Endothelial cell of umbilical vein (primary cell): ENCODE measurements at regions not wholly inside any gene's neighbourhood (a gene's known extent, or its start where the extent isn't known, plus 50 kb on each side); places are given as distances from the start of the nearest gene placed in this dataset.

Experiments
- FOS ChIP-seq: IDR thresholded peaks from 2 replicates; pipeline ENCODE4 v1.6.1; 2011; ENCODE audit warnings: mild to moderate bottlenecking, low read length, moderate library complexity, borderline replicate concordance; ENCODE audit not compliant: insufficient read depth
- GATA2 ChIP-seq: IDR thresholded peaks from 2 replicates; pipeline ENCODE4 v1.7.0; 2011; ENCODE audit warnings: low read depth, mild to moderate bottlenecking, moderate library complexity, mixed read lengths, low read length; ENCODE audit not compliant: insufficient read length, insufficient read depth
- JUN ChIP-seq: IDR thresholded peaks from 2 replicates; pipeline ENCODE4 v1.6.1; 2011; ENCODE audit warnings: borderline replicate concordance, low read depth; ENCODE audit not compliant: insufficient read length, insufficient read depth
- MYC ChIP-seq: IDR thresholded peaks from one replicate; pipeline ENCODE4 v1.6.1; 2011; ENCODE audit warnings: mild to moderate bottlenecking, low read depth, low read length
- POLR2A ChIP-seq: IDR thresholded peaks from 2 replicates; pipeline ENCODE4 v1.6.1; 2012; ENCODE audit warnings: low read depth, mild to moderate bottlenecking, control low read depth, low read length
- POLR2AphosphoS5 ChIP-seq: IDR thresholded peaks from 2 replicates; pipeline ENCODE4 v1.6.1; 2012; ENCODE audit warnings: low read depth, mild to moderate bottlenecking, control low read depth, low read length, moderate library complexity; ENCODE audit not compliant: insufficient read depth
- TF ChIP-seq, protein P1 (sequence below), 2 donors: IDR thresholded peaks; 1 replicate in 1 of 2; 2 replicates in 1 of 2; pipeline ENCODE4 v1.5.1; 2011; ENCODE audit warnings: low read length in 2 of 2, mild to moderate bottlenecking in 2 of 2, moderate library complexity in 2 of 2, control low read depth in 1 of 2, inconsistent platforms in 1 of 2, low read depth in 1 of 2; ENCODE audit not compliant: insufficient read depth in 1 of 2; ENCODE audit errors: extremely low read depth in 1 of 2

GRCh38 chr2:16275131-16275530, 334.8 kb downstream of the MYCN start:
- TF ChIP-seq, protein P1, sequence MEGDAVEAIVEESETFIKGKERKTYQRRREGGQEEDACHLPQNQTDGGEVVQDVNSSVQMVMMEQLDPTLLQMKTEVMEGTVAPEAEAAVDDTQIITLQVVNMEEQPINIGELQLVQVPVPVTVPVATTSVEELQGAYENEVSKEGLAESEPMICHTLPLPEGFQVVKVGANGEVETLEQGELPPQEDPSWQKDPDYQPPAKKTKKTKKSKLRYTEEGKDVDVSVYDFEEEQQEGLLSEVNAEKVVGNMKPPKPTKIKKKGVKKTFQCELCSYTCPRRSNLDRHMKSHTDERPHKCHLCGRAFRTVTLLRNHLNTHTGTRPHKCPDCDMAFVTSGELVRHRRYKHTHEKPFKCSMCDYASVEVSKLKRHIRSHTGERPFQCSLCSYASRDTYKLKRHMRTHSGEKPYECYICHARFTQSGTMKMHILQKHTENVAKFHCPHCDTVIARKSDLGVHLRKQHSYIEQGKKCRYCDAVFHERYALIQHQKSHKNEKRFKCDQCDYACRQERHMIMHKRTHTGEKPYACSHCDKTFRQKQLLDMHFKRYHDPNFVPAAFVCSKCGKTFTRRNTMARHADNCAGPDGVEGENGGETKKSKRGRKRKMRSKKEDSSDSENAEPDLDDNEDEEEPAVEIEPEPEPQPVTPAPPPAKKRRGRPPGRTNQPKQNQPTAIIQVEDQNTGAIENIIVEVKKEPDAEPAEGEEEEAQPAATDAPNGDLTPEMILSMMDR (IDR thresholded peaks at IDR 0.05; ENCODE audit: extremely low read depth in 1 of 2, insufficient read depth in 1 of 2, low read depth in 1 of 2, low read length in 2 of 2), result no peak
- no peak for TF ChIP-seq POLR2AphosphoS5
- no peak for TF ChIP-seq FOS
- no peak for TF ChIP-seq POLR2A
- no peak for TF ChIP-seq JUN
- no peak for TF ChIP-seq MYC
- no peak for TF ChIP-seq GATA2
